Epithelial cell of esophagus (primary cell): ENCODE measurements at regions not wholly inside any gene's neighbourhood (a gene's known extent, or its start where the extent isn't known, plus 50 kb on each side); places are given as distances from the start of the nearest gene placed in this dataset.
"Not testable (repeated sequence)": the region's sequence is repeated elsewhere in the genome, so short reads cannot be mapped to it uniquely, and the experiment has no call there.

Source experiments
- DNase-seq: peaks from one replicate; pipeline ENCODE4 v3.0.0; 2010; ENCODE audit warnings: low read depth
- H3K4me3 ChIP-seq: 2 replicates; pipeline ENCODE4 v1.5.1; 2011; ENCODE audit warnings: mild to moderate bottlenecking, low read length, control low read depth
- TF ChIP-seq, protein P1 (sequence below): IDR thresholded peaks from 2 replicates; pipeline ENCODE4 v1.5.1; 2011; ENCODE audit warnings: low read depth, mild to moderate bottlenecking, low read length, control low read depth, inconsistent platforms; ENCODE audit not compliant: insufficient read depth; ENCODE audit errors: missing control alignments

- DNase-seq, result peak; percentile 55
- no peak overlapping the region for H3K4me3 ChIP-seq
- TF ChIP-seq, protein P1, sequence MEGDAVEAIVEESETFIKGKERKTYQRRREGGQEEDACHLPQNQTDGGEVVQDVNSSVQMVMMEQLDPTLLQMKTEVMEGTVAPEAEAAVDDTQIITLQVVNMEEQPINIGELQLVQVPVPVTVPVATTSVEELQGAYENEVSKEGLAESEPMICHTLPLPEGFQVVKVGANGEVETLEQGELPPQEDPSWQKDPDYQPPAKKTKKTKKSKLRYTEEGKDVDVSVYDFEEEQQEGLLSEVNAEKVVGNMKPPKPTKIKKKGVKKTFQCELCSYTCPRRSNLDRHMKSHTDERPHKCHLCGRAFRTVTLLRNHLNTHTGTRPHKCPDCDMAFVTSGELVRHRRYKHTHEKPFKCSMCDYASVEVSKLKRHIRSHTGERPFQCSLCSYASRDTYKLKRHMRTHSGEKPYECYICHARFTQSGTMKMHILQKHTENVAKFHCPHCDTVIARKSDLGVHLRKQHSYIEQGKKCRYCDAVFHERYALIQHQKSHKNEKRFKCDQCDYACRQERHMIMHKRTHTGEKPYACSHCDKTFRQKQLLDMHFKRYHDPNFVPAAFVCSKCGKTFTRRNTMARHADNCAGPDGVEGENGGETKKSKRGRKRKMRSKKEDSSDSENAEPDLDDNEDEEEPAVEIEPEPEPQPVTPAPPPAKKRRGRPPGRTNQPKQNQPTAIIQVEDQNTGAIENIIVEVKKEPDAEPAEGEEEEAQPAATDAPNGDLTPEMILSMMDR, result no peak
Observed at GRCh38 chr10:59434463-59435321, 72.3 kb upstream of the FAM13C start.

- DNase-seq, result peak; percentile 20
- no peak overlapping the region for H3K4me3 ChIP-seq
- TF ChIP-seq, protein P1, result no peak
Observed at GRCh38 chr10:59433720-59434428, 71.5 kb upstream of the FAM13C start.

DNA sequence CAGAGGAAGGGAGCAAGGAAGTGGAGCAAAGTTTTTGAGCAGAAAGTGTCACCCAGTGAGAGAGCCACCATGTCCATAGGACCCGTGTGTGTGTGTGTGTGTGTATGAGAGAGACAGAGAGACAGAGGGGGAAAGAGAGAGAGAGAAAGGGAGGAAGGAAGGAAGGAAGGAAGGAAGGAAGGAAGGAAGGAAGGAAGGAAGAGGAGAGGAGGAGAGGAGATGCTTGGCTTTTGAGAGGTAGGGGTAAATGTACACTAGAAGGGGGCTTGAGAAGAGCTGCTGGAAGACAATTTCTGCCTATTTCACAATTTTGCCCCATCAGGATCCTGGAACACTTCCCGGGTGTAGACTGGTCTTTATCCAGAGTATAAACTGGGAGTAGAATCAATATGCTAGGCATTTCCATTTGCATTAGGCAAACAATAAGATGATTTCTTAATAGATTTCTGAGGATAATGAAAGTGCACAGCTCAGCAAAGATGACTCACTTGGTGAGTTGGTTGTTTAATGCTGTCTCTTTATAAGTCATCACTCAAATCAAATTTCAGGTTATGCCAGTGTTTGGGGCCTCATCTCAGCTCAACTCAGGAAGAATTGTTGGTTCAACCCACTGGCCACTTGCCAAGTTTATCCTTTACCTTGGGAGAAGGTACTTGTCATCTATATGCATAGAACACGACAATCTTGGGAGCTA, 70.0 kb upstream of the FAM13C start:
- peak; percentile 94 for DNase-seq
- TF ChIP-seq, protein P1, result no peak
- H3K4me3 ChIP-seq, result no peak overlapping the region

- H3K4me3 ChIP-seq, DNase-seq: not testable (repeated sequence)
Observed at GRCh38 chr10:59413795-59414194, 51.4 kb upstream of the FAM13C start.
